Suprapubic skin (tissue), 4 donors: ENCODE measurements at regions not wholly inside any gene's neighbourhood (a gene's known extent, or its start where the extent isn't known, plus 50 kb on each side); places are given as distances from the start of the nearest gene placed in this dataset.

Source experiments
- EP300 ChIP-seq: sonication (generic); formaldehyde crosslinking; IDR thresholded peaks from one replicate; pipeline ENCODE4 v1.6.1; 2017; ENCODE audit warnings: antibody characterized with exemption
- POLR2A ChIP-seq, 2 donors: fragments of 450-650 bp; IDR thresholded peaks; one replicate each; pipeline ENCODE4 v1.6.1; 2017; ENCODE audit warnings: antibody characterized with exemption in 2 of 2, mild to moderate bottlenecking in 2 of 2, moderate library complexity in 2 of 2
- POLR2AphosphoS5 ChIP-seq, 3 donors: sonication (generic); formaldehyde crosslinking; IDR thresholded peaks; one replicate each; pipeline ENCODE4 v1.6.1; 2017; ENCODE audit warnings: antibody characterized with exemption in 3 of 3
- TF ChIP-seq, protein P1 (sequence below), 2 donors: fragments of 200-600 bp in 1 of 2; fragments of 450-650 bp in 1 of 2; sonication (generic) in 1 of 2; IDR thresholded peaks; one replicate each; pipeline ENCODE4 v1.5.1; 2016 to 2019; ENCODE audit warnings: antibody characterized with exemption in 2 of 2, mild to moderate bottlenecking in 1 of 2, moderate library complexity in 1 of 2

DNA sequence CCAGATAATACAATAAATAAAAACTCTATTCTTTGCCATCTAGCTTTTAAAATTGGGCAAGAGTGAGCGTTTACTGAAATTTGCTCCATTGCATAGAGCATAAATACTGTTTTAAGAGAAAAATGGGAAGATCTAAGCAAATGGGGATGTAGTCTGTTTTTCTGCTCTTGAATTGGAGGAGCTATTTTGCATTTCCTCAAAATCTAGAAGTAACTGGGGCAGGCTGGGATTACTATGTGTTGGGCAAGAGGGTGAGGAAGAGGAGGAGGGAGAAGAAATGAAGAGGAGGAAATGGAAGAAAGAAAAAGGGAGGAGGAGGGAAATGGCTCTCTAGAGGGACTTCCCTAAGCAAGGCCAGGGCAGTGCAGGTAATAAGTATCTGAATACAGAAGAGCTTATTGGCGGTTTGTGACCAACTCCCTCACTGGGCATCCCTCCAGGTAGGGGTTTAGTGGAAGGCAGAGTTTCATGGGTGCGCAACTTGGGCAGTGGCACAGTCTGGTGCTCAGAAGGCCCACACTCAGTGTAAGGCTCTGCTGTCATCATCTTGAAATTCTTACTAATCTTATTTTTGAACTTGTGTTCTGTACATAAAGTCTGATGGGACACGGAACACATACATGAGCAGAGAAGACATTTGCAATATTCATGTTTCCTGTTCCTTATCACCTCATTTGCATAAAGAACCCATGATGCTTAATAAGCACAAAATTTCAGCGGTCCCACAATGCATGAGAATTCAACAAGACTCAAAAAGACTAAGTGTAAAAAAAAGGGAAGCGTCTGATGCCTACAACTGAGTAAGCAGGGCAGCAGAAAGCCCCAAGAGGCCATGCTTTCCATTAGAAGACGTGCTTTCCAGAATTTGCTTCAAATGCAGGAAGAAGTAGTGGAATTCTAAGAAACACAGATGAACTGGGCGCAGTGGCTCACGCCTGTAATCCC is 116.9 kb downstream of the EVX1 start:
- TF ChIP-seq, protein P1, sequence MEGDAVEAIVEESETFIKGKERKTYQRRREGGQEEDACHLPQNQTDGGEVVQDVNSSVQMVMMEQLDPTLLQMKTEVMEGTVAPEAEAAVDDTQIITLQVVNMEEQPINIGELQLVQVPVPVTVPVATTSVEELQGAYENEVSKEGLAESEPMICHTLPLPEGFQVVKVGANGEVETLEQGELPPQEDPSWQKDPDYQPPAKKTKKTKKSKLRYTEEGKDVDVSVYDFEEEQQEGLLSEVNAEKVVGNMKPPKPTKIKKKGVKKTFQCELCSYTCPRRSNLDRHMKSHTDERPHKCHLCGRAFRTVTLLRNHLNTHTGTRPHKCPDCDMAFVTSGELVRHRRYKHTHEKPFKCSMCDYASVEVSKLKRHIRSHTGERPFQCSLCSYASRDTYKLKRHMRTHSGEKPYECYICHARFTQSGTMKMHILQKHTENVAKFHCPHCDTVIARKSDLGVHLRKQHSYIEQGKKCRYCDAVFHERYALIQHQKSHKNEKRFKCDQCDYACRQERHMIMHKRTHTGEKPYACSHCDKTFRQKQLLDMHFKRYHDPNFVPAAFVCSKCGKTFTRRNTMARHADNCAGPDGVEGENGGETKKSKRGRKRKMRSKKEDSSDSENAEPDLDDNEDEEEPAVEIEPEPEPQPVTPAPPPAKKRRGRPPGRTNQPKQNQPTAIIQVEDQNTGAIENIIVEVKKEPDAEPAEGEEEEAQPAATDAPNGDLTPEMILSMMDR (IDR thresholded peaks at IDR 0.05) = no peak
- TF ChIP-seq POLR2A (IDR thresholded peaks at IDR 0.05) (no peak), POLR2AphosphoS5 (IDR thresholded peaks at IDR 0.05) (no peak), EP300 (no peak)
